ENCODE measurements at regions not wholly inside any gene's neighbourhood (a gene's known extent, or its start where the extent isn't known, plus 50 kb on each side); places are given as distances from the start of the nearest gene placed in this dataset.

- no peak for TF ChIP-seq CHD1 (IDR thresholded peaks at IDR 0.05; ENCODE audit: low read depth, low read length)
Observed at GRCh38 chr13:64958106-64958505, 2272.0 kb downstream of the PCDH9 start (continued).

GRCh38 chr13:64938660-64939059, 2291.5 kb downstream of the PCDH9 start:
- intact Hi-C loops (cut with micrococcal nuclease; ENCODE audit: unreplicated experiment) (loop anchor here (5.0 kb wide), 1 partner anchor 54 kb away; no protein-coding TSS in a partner anchor), in situ Hi-C loops (cut with MboI) (no loop called here)
- Histone ChIP-seq H2AFZ (ENCODE audit: control insufficient read depth, low read depth, low read length) (no peak overlapping the region), H3K9ac (ENCODE audit: control insufficient read depth, insufficient read depth, low read length) (no peak overlapping the region), H3K4me3 (no peak overlapping the region), H3K79me2 (ENCODE audit: control insufficient read depth, insufficient read depth, low read length) (no peaks in the 10 kb centered on the region), H3K4me2 (ENCODE audit: control insufficient read depth, insufficient read depth) (no peak overlapping the region), H3K27me3 (replicated peaks in 1 of 2; ENCODE audit: control insufficient read depth in 2 of 2, insufficient read depth in 2 of 2, low read length in 1 of 2) (no peaks in the 10 kb centered on the region), H3K9me3 (replicated peaks; ENCODE audit: control insufficient read depth, insufficient read depth, low read length) (no peaks in the 10 kb centered on the region), H3K36me3 (ENCODE audit: control insufficient read depth in 2 of 2, insufficient read depth in 2 of 2, low read length in 1 of 2) (no peaks in the 10 kb centered on the region), H4K20me1 (ENCODE audit: control insufficient read depth, insufficient read depth) (no peaks in the 10 kb centered on the region), H3K27ac (ENCODE audit: control insufficient read depth, insufficient read depth) (no peak overlapping the region), H3K4me1 (ENCODE audit: control insufficient read depth, insufficient read depth, low read length) (no peaks in the 10 kb centered on the region)
- DNase-seq (ENCODE audit: low read depth, low spot score): no peak
- FAIRE-seq: no peak
- ChIA-PET POLR2A (no interaction called here), SMC1A (ENCODE audit: uncharacterized antibody, unreplicated experiment) (interaction anchor here (0.8 to 2.6 kb wide), 4 partner anchors 9 to 228 kb away, joined by 3 to 11 read pairs (median 6); no protein-coding TSS in a partner anchor), RAD21 (ENCODE audit: unreplicated experiment) (interaction anchor here (1.0 to 1.6 kb wide), 2 partner anchors 14 to 215 kb away, joined by 3 to 6 read pairs; no protein-coding TSS in a partner anchor), CTCF (interaction anchor here (1.2 kb wide), 1 partner anchor 9 kb away, joined by 4 read pairs; no protein-coding TSS in a partner anchor)
- WGBS (ENCODE audit: insufficient coverage, insufficient replicate concordance, low lambda C conversion rate, missing lambda C conversion rate): 21% methylated on average over 5 of the region's 5 CpGs
- BruUV-seq (replicated peaks): no TSS peak
- peak; percentile 57 for ATAC-seq
- TF ChIP-seq MTA2 (IDR thresholded peaks at IDR 0.05; ENCODE audit: low read depth) (peak; percentile 67), RELA (IDR thresholded peaks at IDR 0.05; ENCODE audit: borderline replicate concordance, partially characterized antibody) (no peak), PRDM15 (CRISPR knock-in tag; IDR thresholded peaks at IDR 0.05) (no peak), BCL11A (IDR thresholded peaks at IDR 0.05; ENCODE audit: low read depth, low read length) (peak; percentile 53; the same call in 1 of the 2 replicates), RB1 (IDR thresholded peaks at IDR 0.05; ENCODE audit: borderline replicate concordance) (no peak), ZNF217 (IDR thresholded peaks at IDR 0.05) (no peak)
